ENCODE measurements at regions not wholly inside any gene's neighbourhood (a gene's known extent, or its start where the extent isn't known, plus 50 kb on each side); places are given as distances from the start of the nearest gene placed in this dataset.

GRCh38 chr13:106238690-106239089 is 296.8 kb downstream of the EFNB2 start:
- DNase-seq (ENCODE audit: low read depth in 2 of 2) = no peak

- DNase-seq (ENCODE audit: low read depth in 2 of 2) = no peak
These were observed 300.8 kb downstream of the EFNB2 start for GRCh38 chr13:106234636-106235035.

GRCh38 chr13:106233134-106233735 is 302.2 kb downstream of the EFNB2 start:
- DNase-seq (ENCODE audit: low read depth in 2 of 2) = no peak

GRCh38 chr13:106232681-106233080 is 302.8 kb downstream of the EFNB2 start:
- no peak for DNase-seq (ENCODE audit: low read depth in 2 of 2)

- DNase-seq (ENCODE audit: low read depth in 2 of 2) = no peak
These were observed 305.0 kb downstream of the EFNB2 start for GRCh38 chr13:106230450-106230849.

GRCh38 chr13:106225126-106225525 is 310.3 kb downstream of the EFNB2 start:
- no peak for DNase-seq (ENCODE audit: low read depth in 2 of 2)

GRCh38 chr13:106220211-106220610 is 315.3 kb downstream of the EFNB2 start:
- no peak for DNase-seq (ENCODE audit: low read depth in 2 of 2)

GRCh38 chr13:106213028-106213757 is 322.3 kb downstream of the EFNB2 start:
- no peak for DNase-seq (ENCODE audit: low read depth in 2 of 2)

GRCh38 chr13:106212386-106213010 is 323.0 kb downstream of the EFNB2 start:
- DNase-seq (ENCODE audit: low read depth in 2 of 2) = no peak

- no peak for DNase-seq (ENCODE audit: low read depth in 2 of 2)
These were observed 325.1 kb downstream of the EFNB2 start for GRCh38 chr13:106210324-106210723.

- DNase-seq (ENCODE audit: low read depth in 2 of 2) = no peak
These were observed 329.6 kb downstream of the EFNB2 start for GRCh38 chr13:106205871-106206270.

- no peak for DNase-seq (ENCODE audit: low read depth in 2 of 2)
These were observed 338.0 kb downstream of the EFNB2 start for GRCh38 chr13:106197496-106197895.

- no peak for DNase-seq (ENCODE audit: low read depth in 2 of 2)
These were observed 347.9 kb downstream of the EFNB2 start for GRCh38 chr13:106187501-106188095.

GRCh38 chr13:106187101-106187500 is 348.4 kb downstream of the EFNB2 start:
- DNase-seq (ENCODE audit: low read depth in 2 of 2) = no peak

- DNase-seq (ENCODE audit: low read depth in 2 of 2) = no peak
These were observed 349.0 kb downstream of the EFNB2 start for GRCh38 chr13:106186366-106187030.

GRCh38 chr13:106184790-106185189 is 350.7 kb downstream of the EFNB2 start:
- DNase-seq (ENCODE audit: low read depth in 2 of 2) = no peak

GRCh38 chr13:106183410-106184065 is 351.9 kb downstream of the EFNB2 start:
- DNase-seq (ENCODE audit: low read depth in 2 of 2) = no peak

- DNase-seq (ENCODE audit: low read depth in 2 of 2) = no peak
These were observed 353.1 kb downstream of the EFNB2 start for GRCh38 chr13:106182404-106182803.

- DNase-seq (ENCODE audit: low read depth in 2 of 2) = no peak
These were observed 356.6 kb downstream of the EFNB2 start for GRCh38 chr13:106178816-106179215.

- no peak for DNase-seq (ENCODE audit: low read depth in 2 of 2)
These were observed 358.3 kb downstream of the EFNB2 start for GRCh38 chr13:106177146-106177545.

- no peak for DNase-seq (ENCODE audit: low read depth in 2 of 2)
These were observed 359.3 kb downstream of the EFNB2 start for GRCh38 chr13:106176117-106176516.

Measured in stimulated activated CD4-positive, alpha-beta T cell treated with anti-CD3 and anti-CD28 coated beads, Interleukin-12 subunit alpha, Interleukin-12 subunit beta, amount 100 ng/mL, for 24 hours (primary cell).